Stomach smooth muscle (tissue), 2 donors: ENCODE measurements at regions not wholly inside any gene's neighbourhood (a gene's known extent, or its start where the extent isn't known, plus 50 kb on each side); places are given as distances from the start of the nearest gene placed in this dataset.

ENCODE experiments used
- H3K27ac ChIP-seq: one replicate; pipeline ENCODE4 v1.7.0; 2013; ENCODE audit warnings: mild to moderate bottlenecking, low read length, inconsistent platforms
- H3K27me3 ChIP-seq, 2 donors: one replicate each; pipeline ENCODE4 v1.7.0; 2013; ENCODE audit warnings: low read length in 2 of 2; ENCODE audit not compliant: insufficient read depth in 2 of 2, control insufficient read depth in 1 of 2
- H3K36me3 ChIP-seq, 2 donors: one replicate each; pipeline ENCODE4 v1.7.0; 2013; ENCODE audit warnings: low read length in 2 of 2; ENCODE audit not compliant: control insufficient read depth in 2 of 2, insufficient read depth in 2 of 2
- H3K4me1 ChIP-seq: one replicate; pipeline ENCODE4 v1.7.0; 2013; ENCODE audit warnings: low read length; ENCODE audit not compliant: control insufficient read depth, insufficient read depth
- H3K4me3 ChIP-seq, 2 donors: one replicate each; pipeline ENCODE4 v1.7.0; 2013; ENCODE audit warnings: low read length in 2 of 2
- H3K9ac ChIP-seq, 2 donors: one replicate each; pipeline ENCODE4 v1.7.0; 2013; ENCODE audit warnings: low read length in 2 of 2, mild to moderate bottlenecking in 1 of 2
- H3K9me3 ChIP-seq, 2 donors: one replicate each; pipeline ENCODE4 v1.7.0; 2013; ENCODE audit warnings: low read length in 2 of 2; ENCODE audit not compliant: control insufficient read depth in 2 of 2
- donor health status: healthy.
- donor health status: Pancreatic carcinoma.

GRCh38 chr12:118512669-118513068 is 136.3 kb downstream of the SUDS3 start:
- no peaks in the 10 kb centered on the region for H3K36me3 ChIP-seq
- no peak overlapping the region for H3K27ac ChIP-seq
- H3K4me1 ChIP-seq = peaks cover 2% of the 10 kb centered on the region
- H3K9ac ChIP-seq = no peak overlapping the region
- no peak overlapping the region for H3K4me3 ChIP-seq
- H3K9me3 ChIP-seq = no peaks in the 10 kb centered on the region
- no peaks in the 10 kb centered on the region for H3K27me3 ChIP-seq

- Histone ChIP-seq H3K9me3 (no peaks in the 10 kb centered on the region), H3K27me3 (no peaks in the 10 kb centered on the region), H3K4me1 (peaks cover 2% of the 10 kb centered on the region), H3K9ac (no peak overlapping the region), H3K27ac (no peak overlapping the region), H3K4me3 (no peak overlapping the region), H3K36me3 (no peaks in the 10 kb centered on the region)
Measured at GRCh38 chr12:118513611-118514010, 137.3 kb downstream of the SUDS3 start.

DNA sequence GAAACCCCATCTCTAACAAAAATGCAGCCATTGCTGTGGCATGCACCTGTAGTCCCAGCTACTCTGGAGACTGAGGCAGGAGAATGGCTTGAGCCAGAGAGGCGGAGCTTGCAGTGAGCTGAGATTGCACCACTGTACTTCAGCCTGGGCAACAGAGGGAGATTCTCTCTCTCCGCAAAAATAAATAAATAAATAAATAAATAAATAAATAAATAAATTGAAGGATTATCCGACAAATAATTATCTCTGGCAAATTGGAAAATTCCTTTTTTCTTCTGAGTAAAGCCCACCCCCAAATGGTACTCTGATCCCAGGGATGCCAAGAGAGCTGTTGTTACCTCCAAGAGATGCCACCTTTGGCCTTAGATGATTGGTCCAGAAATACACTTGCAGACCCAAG is 137.9 kb downstream of the SUDS3 start:
- H3K27me3 ChIP-seq = no peaks in the 10 kb centered on the region
- H3K4me1 ChIP-seq = peaks cover 2% of the 10 kb centered on the region
- no peaks in the 10 kb centered on the region for H3K9me3 ChIP-seq

DNA sequence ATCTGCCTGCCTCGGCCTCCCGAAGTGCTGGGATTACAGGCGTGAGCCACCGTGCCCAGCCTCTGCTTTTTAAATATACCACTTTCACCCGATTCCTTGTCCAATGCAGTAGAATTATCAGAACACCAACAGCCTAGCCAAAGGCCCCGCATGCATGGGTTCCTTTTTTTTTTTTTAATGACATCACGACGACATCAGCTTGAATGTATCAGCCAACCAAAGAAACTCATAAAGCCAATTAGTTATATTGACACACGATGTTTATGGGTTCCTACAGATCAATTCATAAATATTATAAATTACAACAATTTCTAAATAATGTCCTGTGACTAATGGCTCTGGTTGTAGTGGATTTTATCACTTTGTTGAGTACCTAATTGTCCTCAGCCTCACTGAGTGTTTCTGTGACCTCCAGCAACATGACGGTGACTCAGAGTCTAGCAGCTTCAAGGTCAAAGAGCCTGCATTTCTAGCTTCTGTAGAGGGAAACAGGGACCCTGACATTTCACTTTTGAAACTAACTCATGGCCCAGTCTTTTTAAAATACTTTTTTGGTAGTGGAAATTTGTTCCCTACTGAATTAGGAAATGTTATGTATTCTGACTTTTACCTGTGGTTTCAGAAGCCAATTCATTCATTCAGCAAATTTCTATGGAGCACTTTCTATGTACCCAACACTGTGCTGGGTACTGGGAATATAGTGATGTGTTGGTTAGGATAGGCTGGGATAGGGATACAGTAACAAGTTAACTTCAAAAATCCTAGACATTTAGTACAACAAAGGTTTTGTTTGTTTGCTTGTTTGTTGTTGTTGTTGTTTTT is 144.1 kb downstream of the SUDS3 start:
- Histone ChIP-seq H3K27ac (no peak overlapping the region), H3K9ac (no peak overlapping the region), H3K36me3 (no peaks in the 10 kb centered on the region), H3K27me3 (no peaks in the 10 kb centered on the region), H3K4me3 (no peak overlapping the region), H3K4me1 (no peaks in the 10 kb centered on the region), H3K9me3 (no peaks in the 10 kb centered on the region)

More for the DNA sequence above, 137.9 kb downstream of the SUDS3 start:
- Histone ChIP-seq H3K9ac (no peak overlapping the region), H3K27ac (no peak overlapping the region), H3K4me3 (no peak overlapping the region), H3K36me3 (no peaks in the 10 kb centered on the region)

GRCh38 chr12:118521036-118521370 is 144.6 kb downstream of the SUDS3 start:
- Histone ChIP-seq H3K4me1 (peaks cover 2% of the 10 kb centered on the region), H3K27me3 (no peaks in the 10 kb centered on the region), H3K36me3 (no peaks in the 10 kb centered on the region), H3K9me3 (no peaks in the 10 kb centered on the region), H3K9ac (no peak overlapping the region), H3K27ac (no peak overlapping the region), H3K4me3 (no peak overlapping the region)

GRCh38 chr12:118524446-118524845 is 148.1 kb downstream of the SUDS3 start:
- Histone ChIP-seq H3K36me3 (no peaks in the 10 kb centered on the region), H3K27ac (no peak overlapping the region), H3K27me3 (no peaks in the 10 kb centered on the region), H3K4me1 (peaks cover 12% of the 10 kb centered on the region), H3K4me3 (no peak overlapping the region), H3K9me3 (no peaks in the 10 kb centered on the region), H3K9ac (no peak overlapping the region)

DNA sequence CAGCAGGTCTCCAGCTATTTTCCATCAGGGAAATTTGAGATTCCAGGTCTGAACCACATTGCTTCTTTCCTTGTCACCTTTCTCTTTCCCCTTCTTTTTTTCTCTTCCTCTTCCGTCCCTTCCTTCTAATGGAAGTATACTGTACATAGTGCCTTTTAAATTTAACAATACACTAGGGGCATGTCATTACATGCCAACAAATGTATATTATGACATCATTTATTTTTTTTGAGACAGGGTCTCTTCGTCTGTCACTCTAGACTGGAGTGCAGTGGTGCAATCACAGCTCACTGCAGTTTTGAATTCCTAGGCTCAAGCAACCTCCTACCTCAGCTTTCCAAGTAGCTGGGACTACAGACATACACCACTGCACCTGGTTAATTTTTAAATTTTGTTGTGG is 148.9 kb downstream of the SUDS3 start:
- Histone ChIP-seq H3K9me3 (no peaks in the 10 kb centered on the region), H3K36me3 (no peaks in the 10 kb centered on the region), H3K9ac (no peak overlapping the region), H3K27me3 (no peaks in the 10 kb centered on the region), H3K27ac (no peak overlapping the region), H3K4me1 (peaks cover 12% of the 10 kb centered on the region), H3K4me3 (no peak overlapping the region)

GRCh38 chr12:118526255-118527095 is 150.1 kb downstream of the SUDS3 start:
- Histone ChIP-seq H3K36me3 (no peaks in the 10 kb centered on the region), H3K4me3 (no peak overlapping the region), H3K9me3 (no peaks in the 10 kb centered on the region), H3K9ac (no peak overlapping the region), H3K27me3 (no peaks in the 10 kb centered on the region), H3K27ac (no peak overlapping the region), H3K4me1 (peaks cover 12% of the 10 kb centered on the region)

DNA sequence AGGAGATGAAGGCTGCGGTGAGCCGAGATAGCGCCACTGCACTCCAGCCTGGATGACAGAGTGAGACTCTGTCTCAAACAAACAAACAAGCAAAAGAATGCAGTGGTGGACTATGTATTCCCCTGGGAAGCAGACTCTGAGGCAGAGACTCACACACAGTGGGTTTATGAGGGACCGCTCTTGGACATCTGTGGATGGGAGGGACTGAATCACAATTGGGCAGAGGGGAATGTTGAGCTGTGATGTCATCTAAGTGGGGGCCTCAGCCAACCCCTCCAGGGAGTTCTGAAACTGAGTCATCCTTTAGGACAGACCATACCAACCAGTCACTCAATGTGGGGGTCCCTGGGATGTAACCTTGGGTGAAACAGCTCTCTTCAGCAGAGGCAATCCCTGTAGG is 151.0 kb downstream of the SUDS3 start:
- Histone ChIP-seq H3K9ac (no peak overlapping the region), H3K27me3 (no peaks in the 10 kb centered on the region), H3K36me3 (no peaks in the 10 kb centered on the region), H3K27ac (no peak overlapping the region), H3K4me1 (peaks cover 14% of the 10 kb centered on the region), H3K4me3 (no peak overlapping the region), H3K9me3 (no peaks in the 10 kb centered on the region)

- Histone ChIP-seq H3K27ac (no peak overlapping the region), H3K4me1 (peaks cover 21% of the 10 kb centered on the region), H3K9ac (no peak overlapping the region), H3K4me3 (no peak overlapping the region), H3K9me3 (no peaks in the 10 kb centered on the region), H3K36me3 (no peaks in the 10 kb centered on the region), H3K27me3 (no peaks in the 10 kb centered on the region)
Measured at GRCh38 chr12:118528625-118529024, 152.3 kb downstream of the SUDS3 start.

DNA sequence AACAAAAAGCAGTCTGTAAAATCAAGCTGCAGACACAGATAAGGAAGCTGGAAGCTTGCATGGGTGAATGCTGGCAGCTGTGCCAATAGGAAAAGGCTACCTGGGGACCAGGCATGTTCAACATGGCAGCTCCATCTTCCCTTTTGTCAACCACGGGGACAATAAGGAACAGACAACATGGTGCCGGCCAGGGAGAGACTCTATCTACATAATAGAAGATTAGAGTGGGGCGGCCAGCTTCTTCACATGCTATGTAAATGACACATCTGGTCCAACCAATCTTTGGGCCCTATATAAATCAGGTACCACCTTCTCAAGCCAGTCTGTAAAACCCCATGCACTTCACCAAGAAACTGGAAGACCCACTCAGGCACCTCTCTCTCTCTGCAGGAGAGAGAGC is 157.6 kb downstream of the SUDS3 start:
- no peaks in the 10 kb centered on the region for H3K27me3 ChIP-seq
- H3K4me1 ChIP-seq = peaks cover 41% of the 10 kb centered on the region
- peak overlapping the region; percentile 31 for H3K27ac ChIP-seq

More for the DNA sequence above, 157.6 kb downstream of the SUDS3 start:
- no peaks in the 10 kb centered on the region for H3K36me3 ChIP-seq
- no peak overlapping the region for H3K4me3 ChIP-seq
- H3K9ac ChIP-seq = no peak overlapping the region
- H3K9me3 ChIP-seq = no peaks in the 10 kb centered on the region
